ENCODE measurements at regions not wholly inside any gene's neighbourhood (a gene's known extent, or its start where the extent isn't known, plus 50 kb on each side); places are given as distances from the start of the nearest gene placed in this dataset.

DNA sequence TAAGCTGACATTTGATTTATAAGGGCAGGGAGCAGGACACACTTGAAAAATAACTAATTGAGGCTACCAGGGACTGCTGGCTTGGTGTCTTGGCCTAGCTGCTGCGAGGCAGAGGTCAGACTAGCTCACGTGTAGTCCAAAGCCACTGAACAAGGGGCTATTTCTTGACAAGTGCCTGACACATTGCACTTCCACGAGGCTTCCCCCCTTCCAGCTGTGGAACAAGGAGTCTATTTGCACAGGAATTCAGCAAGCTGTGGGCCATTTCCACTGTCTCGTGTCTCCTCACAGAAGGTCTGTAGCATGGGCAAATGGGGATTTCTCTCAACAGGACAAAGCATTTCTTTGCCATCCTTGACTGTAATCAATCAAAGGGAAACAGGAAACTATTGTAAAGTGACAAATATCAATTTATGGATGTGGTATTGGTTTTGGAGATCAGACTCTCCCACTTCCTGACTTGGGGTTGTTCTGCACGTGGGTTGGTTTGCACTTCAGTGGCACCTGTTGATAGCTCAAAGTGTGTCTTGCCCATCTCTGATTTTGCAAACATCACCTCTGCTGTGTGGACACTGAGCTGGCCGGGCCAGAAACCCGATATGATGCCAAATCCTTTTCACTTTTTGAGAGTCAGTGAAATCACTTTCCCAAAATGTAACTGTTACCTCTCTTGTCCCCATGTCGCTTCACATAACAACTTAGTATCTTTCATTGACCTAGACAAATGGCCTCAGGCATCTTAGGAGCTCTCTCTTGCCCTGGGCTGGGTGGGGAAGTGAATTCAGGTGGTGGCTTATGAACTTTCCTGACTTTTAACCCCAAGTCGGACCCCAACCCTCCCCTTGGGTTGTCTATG, 107.4 kb upstream of the MAMLD1 start:
- H3K4me3 ChIP-seq: no peak overlapping the region
- no peaks in the 10 kb centered on the region for H3K36me3 ChIP-seq
- TF ChIP-seq POLR2AphosphoS5 (IDR thresholded peaks at IDR 0.05) (no peak), POLR2A (IDR thresholded peaks at IDR 0.05) (no peak), CTCF (IDR thresholded peaks at IDR 0.05) (no peak)
- intact Hi-C loops (cut with DNase I; ENCODE audit: low total_unique reads): no loop called here
- no peak for DNase-seq (ENCODE audit: low spot score in 2 of 2)
- peaks cover 0 to 5% of the 10 kb centered on the region in 2 donors for H3K27me3 ChIP-seq
- H3K27ac ChIP-seq: no peak overlapping the region
- no peaks in the 10 kb centered on the region for H3K9me3 ChIP-seq
- H3K4me1 ChIP-seq: no peaks in the 10 kb centered on the region

DNA sequence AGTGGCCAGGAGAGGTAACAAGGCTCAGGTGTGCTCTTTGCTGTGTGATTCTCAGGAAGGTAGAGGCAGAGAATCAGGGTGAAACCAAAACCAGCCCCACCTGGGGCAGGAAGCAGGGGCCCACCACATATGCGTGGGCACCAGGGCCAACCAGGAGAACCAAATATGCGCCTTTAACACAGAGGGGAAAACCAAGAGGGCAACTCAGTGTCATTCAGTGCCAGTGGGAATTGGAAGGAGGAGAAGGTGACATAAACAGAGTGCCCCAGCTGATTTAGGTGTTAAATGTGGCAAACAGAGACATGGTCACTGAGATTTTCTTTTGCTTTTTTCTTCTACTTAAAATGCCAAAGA, 106.8 kb upstream of the MAMLD1 start:
- Histone ChIP-seq H3K4me3 (no peak overlapping the region), H3K27ac (no peak overlapping the region), H3K9me3 (no peaks in the 10 kb centered on the region), H3K4me1 (no peaks in the 10 kb centered on the region), H3K27me3 (peaks cover 0 to 9% of the 10 kb centered on the region in 2 donors), H3K36me3 (no peaks in the 10 kb centered on the region)
- TF ChIP-seq POLR2AphosphoS5 (IDR thresholded peaks at IDR 0.05) (no peak), POLR2A (IDR thresholded peaks at IDR 0.05) (no peak), CTCF (IDR thresholded peaks at IDR 0.05) (no peak)
- intact Hi-C loops (cut with DNase I; ENCODE audit: low total_unique reads): no loop called here
- no peak for DNase-seq (ENCODE audit: low spot score in 2 of 2)

DNA sequence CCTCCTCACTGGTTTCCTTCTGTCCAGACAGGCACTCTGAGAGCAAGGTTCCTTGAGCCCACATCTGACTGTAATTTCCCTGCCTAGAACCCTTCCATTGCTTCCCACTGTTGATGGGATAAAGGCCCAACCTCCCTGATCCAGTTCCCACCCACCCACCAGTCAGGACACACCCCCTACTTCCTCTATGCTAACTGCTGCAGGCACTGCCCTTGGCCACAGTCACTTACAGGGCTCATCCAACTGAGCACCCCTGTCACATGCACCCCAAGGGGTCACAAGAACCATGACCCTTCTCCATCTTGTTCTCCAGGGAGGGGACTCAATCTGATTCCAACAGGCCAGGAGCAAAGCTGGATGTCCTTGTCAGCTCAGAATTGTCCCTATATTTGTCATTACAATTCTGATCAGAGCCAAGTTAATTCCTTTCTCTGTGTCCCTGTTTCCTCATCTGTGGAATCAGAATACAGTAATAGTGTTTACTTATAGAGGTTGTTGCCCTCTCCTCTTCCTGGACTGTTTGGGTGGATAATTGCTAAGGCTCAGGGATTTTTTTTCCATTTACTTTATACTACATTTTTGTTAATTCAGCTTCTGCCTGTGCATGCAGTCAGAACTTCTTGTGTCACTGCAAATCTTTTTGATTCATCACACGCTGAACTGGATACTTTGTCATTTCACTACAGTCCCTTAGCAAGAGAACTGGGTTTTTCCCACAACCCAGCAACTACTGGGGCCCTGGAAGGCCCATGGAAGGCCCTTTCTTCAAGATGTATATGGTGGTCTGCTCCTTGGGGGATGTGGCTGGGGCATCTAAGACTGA, 105.6 kb upstream of the MAMLD1 start:
- Histone ChIP-seq H3K4me3 (no peak overlapping the region), H3K4me1 (no peaks in the 10 kb centered on the region), H3K9me3 (no peaks in the 10 kb centered on the region), H3K27ac (no peak overlapping the region), H3K36me3 (no peaks in the 10 kb centered on the region), H3K27me3 (peaks cover 0 to 18% of the 10 kb centered on the region in 2 donors)
- intact Hi-C loops (cut with DNase I; ENCODE audit: low total_unique reads): no loop called here
- DNase-seq (ENCODE audit: low spot score in 2 of 2): no peak
- no peak for TF ChIP-seq POLR2A (IDR thresholded peaks at IDR 0.05)
- TF ChIP-seq POLR2AphosphoS5 (IDR thresholded peaks at IDR 0.05): no peak
- no peak for TF ChIP-seq CTCF (IDR thresholded peaks at IDR 0.05)

DNA sequence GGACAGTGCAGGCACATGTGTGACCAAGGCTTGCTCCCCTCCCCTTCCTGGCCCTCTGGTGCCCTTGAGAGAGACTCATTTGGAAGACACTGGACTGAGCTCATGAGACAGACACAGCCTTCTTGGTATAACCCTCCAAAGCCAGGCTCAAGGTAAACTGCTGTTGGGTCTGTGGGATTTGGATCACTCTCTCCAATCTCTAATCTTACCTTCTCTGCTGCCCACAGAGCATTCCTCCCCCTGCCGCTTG, 105.0 kb upstream of the MAMLD1 start:
- intact Hi-C loops (cut with DNase I; ENCODE audit: low total_unique reads): no loop called here
- Histone ChIP-seq H3K9me3 (no peaks in the 10 kb centered on the region), H3K4me1 (no peaks in the 10 kb centered on the region), H3K27me3 (peaks cover 0 to 23% of the 10 kb centered on the region in 2 donors), H3K27ac (no peak overlapping the region), H3K4me3 (no peak overlapping the region), H3K36me3 (no peaks in the 10 kb centered on the region)
- TF ChIP-seq POLR2AphosphoS5 (IDR thresholded peaks at IDR 0.05) (no peak), CTCF (IDR thresholded peaks at IDR 0.05) (no peak), POLR2A (IDR thresholded peaks at IDR 0.05) (no peak)
- no peak for DNase-seq (ENCODE audit: low spot score in 2 of 2)
